ENCODE measurements at regions not wholly inside any gene's neighbourhood (a gene's known extent, or its start where the extent isn't known, plus 50 kb on each side); places are given as distances from the start of the nearest gene placed in this dataset.

DNA sequence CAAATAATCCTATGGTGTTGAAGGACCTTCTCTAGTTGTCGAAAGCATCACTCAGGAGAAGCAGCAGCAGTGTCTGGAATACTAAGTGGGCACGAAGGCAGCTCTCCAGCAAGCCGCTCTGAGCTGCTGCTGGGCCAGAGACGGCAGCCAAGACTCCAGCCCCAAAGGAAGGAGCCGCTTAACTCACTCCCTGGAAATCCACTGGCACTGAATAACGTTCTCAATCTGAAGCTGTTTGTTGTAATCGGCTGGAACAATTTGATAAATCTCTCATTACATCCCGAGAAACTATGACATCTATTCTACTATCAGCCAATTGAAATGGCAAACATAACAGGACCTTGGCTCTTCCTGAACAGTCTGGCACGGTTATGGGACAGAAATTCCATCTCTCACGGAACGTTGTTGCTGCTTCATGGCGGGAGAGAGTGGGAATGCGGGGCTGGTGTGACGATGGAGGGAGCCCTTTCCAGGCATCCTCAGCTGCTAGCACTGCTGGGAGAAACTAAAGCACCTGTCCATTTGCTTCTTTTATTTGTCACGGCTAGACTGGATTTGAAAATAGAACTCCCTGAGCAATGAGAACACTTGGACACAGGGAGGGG is 331.5 kb upstream of the RNF32 start (continued):
- TF ChIP-seq NFIC (IDR thresholded peaks at IDR 0.05; ENCODE audit: low read length) (no peak), ATF7 (IDR thresholded peaks at IDR 0.05) (no peak), ATF7 (CRISPR knock-in tag; IDR thresholded peaks at IDR 0.05) (no peak), CEBPB (IDR thresholded peaks at IDR 0.05; ENCODE audit: borderline replicate concordance, low read depth, low read length) (no peak), ESRRA (CRISPR knock-in tag; IDR thresholded peaks at IDR 0.05; ENCODE audit: low read depth) (no peak)
- TF ChIP-seq, protein P1, sequence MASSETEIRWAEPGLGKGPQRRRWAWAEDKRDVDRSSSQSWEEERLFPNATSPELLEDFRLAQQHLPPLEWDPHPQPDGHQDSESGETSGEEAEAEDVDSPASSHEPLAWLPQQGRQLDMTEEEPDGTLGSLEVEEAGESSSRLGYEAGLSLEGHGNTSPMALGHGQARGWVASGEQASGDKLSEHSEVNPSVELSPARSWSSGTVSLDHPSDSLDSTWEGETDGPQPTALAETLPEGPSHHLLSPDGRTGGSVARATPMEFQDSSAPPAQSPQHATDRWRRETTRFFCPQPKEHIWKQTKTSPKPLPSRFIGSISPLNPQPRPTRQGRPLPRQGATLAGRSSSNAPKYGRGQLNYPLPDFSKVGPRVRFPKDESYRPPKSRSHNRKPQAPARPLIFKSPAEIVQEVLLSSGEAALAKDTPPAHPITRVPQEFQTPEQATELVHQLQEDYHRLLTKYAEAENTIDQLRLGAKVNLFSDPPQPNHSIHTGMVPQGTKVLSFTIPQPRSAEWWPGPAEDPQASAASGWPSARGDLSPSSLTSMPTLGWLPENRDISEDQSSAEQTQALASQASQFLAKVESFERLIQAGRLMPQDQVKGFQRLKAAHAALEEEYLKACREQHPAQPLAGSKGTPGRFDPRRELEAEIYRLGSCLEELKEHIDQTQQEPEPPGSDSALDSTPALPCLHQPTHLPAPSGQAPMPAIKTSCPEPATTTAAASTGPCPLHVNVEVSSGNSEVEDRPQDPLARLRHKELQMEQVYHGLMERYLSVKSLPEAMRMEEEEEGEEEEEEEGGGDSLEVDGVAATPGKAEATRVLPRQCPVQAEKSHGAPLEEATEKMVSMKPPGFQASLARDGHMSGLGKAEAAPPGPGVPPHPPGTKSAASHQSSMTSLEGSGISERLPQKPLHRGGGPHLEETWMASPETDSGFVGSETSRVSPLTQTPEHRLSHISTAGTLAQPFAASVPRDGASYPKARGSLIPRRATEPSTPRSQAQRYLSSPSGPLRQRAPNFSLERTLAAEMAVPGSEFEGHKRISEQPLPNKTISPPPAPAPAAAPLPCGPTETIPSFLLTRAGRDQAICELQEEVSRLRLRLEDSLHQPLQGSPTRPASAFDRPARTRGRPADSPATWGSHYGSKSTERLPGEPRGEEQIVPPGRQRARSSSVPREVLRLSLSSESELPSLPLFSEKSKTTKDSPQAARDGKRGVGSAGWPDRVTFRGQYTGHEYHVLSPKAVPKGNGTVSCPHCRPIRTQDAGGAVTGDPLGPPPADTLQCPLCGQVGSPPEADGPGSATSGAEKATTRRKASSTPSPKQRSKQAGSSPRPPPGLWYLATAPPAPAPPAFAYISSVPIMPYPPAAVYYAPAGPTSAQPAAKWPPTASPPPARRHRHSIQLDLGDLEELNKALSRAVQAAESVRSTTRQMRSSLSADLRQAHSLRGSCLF (CRISPR knock-in tag; IDR thresholded peaks at IDR 0.05; ENCODE audit: borderline replicate concordance), result no peak

DNA sequence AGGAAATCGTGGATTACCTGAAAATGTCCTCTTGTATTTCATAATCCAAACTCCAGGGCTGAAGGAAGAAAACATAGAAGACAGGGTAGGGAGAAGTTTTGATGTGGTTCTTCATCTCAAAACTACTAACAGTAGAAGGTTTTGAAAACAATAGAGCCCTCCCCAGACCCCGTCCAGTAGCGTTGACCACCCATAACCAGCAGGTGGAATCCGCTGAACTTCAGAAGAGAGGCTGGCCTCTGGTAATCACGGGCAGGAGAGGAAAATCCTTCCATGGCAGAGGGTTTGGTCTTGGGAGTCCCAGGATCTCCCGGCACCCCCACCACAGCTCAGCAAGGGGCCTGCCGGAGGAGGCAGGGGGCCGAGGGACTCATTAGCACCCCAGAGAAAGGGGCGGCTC is 333.4 kb upstream of the RNF32 start:
- no TSS peak for BruUV-seq (replicated peaks)
- no peaks in the 10 kb centered on the region for H3K4me1 ChIP-seq (ENCODE audit: insufficient read depth, low read length)
- no peaks in the 10 kb centered on the region for H3K79me2 ChIP-seq (ENCODE audit: insufficient read depth, low read length)
- H3K27me3 ChIP-seq (ENCODE audit: control insufficient read depth in 1 of 2, insufficient read depth in 2 of 2, low read length in 2 of 2), result peaks cover 1 to 35% of the 10 kb centered on the region in 2 experiments; a peak in 3 of 5 replicates
- in situ Hi-C loops (cut with HindIII; ENCODE audit: extremely low pct_ligation_motif_present, low pct_unique_long_range_greater_than_20kb), result no loop called here
- no peaks in the 10 kb centered on the region for H3K9me3 ChIP-seq (ENCODE audit: low read length)
- ATAC-seq (peak; percentile 65), DNase-seq (ENCODE audit: low spot score) (no peak), FAIRE-seq (no peak)
- no peak overlapping the region for H3K4me2 ChIP-seq (ENCODE audit: low read depth, low read length)
- 9% methylated on average over 6 of the region's 9 CpGs for WGBS (ENCODE audit: low lambda C conversion rate)
- intact Hi-C loops (cut with micrococcal nuclease; ENCODE audit: unreplicated experiment), result no loop called here
- no peak overlapping the region for H2AFZ ChIP-seq (ENCODE audit: low read length)
- H3K9ac ChIP-seq (ENCODE audit: insufficient read depth, low read depth, low read length), result no peak overlapping the region
- no peaks in the 10 kb centered on the region for H3K36me3 ChIP-seq (replicated peaks in 1 of 2; ENCODE audit: control insufficient read depth in 1 of 2, insufficient read depth in 2 of 2, low read length in 2 of 2)
- no peak overlapping the region for H3K27ac ChIP-seq (ENCODE audit: extremely low read length, insufficient read depth, low read length)
- ChIA-PET CTCF (ENCODE audit: low intra/inter-chr PET ratio, low total read pairs) (no interaction called here), POLR2A (no interaction called here)
- no peak overlapping the region for H3K4me3 ChIP-seq (replicated peaks in 1 of 3; ENCODE audit: insufficient read depth in 1 of 3, low read depth in 2 of 3, low read length in 3 of 3)
- no peaks in the 10 kb centered on the region for H4K20me1 ChIP-seq (ENCODE audit: insufficient read depth, low read length)
- TF ChIP-seq RNF2 (conservative IDR thresholded peaks at IDR 0.05; ENCODE audit: low read depth), result no peak
- TF ChIP-seq KLF9 (CRISPR knock-in tag; IDR thresholded peaks at IDR 0.05; ENCODE audit: low read depth), result no peak
- no peak for TF ChIP-seq SP4 (CRISPR knock-in tag; IDR thresholded peaks at IDR 0.05)
- TF ChIP-seq ZNF354B (CRISPR knock-in tag; IDR thresholded peaks at IDR 0.05), result no peak
- TF ChIP-seq, protein P2, sequence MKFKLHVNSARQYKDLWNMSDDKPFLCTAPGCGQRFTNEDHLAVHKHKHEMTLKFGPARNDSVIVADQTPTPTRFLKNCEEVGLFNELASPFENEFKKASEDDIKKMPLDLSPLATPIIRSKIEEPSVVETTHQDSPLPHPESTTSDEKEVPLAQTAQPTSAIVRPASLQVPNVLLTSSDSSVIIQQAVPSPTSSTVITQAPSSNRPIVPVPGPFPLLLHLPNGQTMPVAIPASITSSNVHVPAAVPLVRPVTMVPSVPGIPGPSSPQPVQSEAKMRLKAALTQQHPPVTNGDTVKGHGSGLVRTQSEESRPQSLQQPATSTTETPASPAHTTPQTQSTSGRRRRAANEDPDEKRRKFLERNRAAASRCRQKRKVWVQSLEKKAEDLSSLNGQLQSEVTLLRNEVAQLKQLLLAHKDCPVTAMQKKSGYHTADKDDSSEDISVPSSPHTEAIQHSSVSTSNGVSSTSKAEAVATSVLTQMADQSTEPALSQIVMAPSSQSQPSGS (CRISPR knock-in tag; IDR thresholded peaks at IDR 0.05), result no peak
- TF ChIP-seq SMC3 (IDR thresholded peaks at IDR 0.05; ENCODE audit: low read length), result peak; percentile 19; the same call in 1 of the 2 replicates
- TF ChIP-seq ZBTB38 (CRISPR knock-in tag; IDR thresholded peaks at IDR 0.05), result no peak
- no peak for TF ChIP-seq ZKSCAN5 (CRISPR knock-in tag; IDR thresholded peaks at IDR 0.05)
- TF ChIP-seq, protein P3, sequence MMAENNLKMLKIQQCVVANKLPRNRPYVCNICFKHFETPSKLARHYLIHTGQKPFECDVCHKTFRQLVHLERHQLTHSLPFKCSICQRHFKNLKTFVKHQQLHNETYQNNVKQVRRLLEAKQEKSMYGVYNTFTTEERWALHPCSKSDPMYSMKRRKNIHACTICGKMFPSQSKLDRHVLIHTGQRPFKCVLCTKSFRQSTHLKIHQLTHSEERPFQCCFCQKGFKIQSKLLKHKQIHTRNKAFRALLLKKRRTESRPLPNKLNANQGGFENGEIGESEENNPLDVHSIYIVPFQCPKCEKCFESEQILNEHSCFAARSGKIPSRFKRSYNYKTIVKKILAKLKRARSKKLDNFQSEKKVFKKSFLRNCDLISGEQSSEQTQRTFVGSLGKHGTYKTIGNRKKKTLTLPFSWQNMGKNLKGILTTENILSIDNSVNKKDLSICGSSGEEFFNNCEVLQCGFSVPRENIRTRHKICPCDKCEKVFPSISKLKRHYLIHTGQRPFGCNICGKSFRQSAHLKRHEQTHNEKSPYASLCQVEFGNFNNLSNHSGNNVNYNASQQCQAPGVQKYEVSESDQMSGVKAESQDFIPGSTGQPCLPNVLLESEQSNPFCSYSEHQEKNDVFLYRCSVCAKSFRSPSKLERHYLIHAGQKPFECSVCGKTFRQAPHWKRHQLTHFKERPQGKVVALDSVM (CRISPR knock-in tag; IDR thresholded peaks at IDR 0.05), result no peak
- no peak for TF ChIP-seq SIX1 (CRISPR knock-in tag; IDR thresholded peaks at IDR 0.05; ENCODE audit: borderline replicate concordance)
- TF ChIP-seq ZMYM2 (CRISPR knock-in tag; IDR thresholded peaks at IDR 0.05), result no peak
- no peak for TF ChIP-seq TEAD2 (CRISPR knock-in tag; IDR thresholded peaks at IDR 0.05)

Measured in HepG2 (cell line).